HG03196 (cell line): ENCODE measurements at regions not wholly inside any gene's neighbourhood (a gene's known extent, or its start where the extent isn't known, plus 50 kb on each side); places are given as distances from the start of the nearest gene placed in this dataset.
A peak's percentile ranks its signal among the peaks of the same experiment; 100 is the strongest.
"Not testable (repeated sequence)": the region's sequence is repeated elsewhere in the genome, so short reads cannot be mapped to it uniquely, and the experiment has no call there.

Experiments used
- ATAC-seq: cut with Tn5 transposase; IDR thresholded peaks from one replicate; pipeline ENCODE4 v1.9.1; 2021; ENCODE audit not compliant: unreplicated experiment

GRCh38 chr2:240238786-240239185 is 98.3 kb upstream of the OTOS start:
- no peak for ATAC-seq

- ATAC-seq = no peak
Measured at GRCh38 chr2:240239325-240239724, 98.9 kb upstream of the OTOS start.

GRCh38 chr2:240240017-240240734 is 99.7 kb upstream of the OTOS start:
- ATAC-seq = no peak

GRCh38 chr2:240240781-240241180 is 100.3 kb upstream of the OTOS start:
- no peak for ATAC-seq

- no peak for ATAC-seq
Measured at GRCh38 chr2:240241572-240241971, 101.1 kb upstream of the OTOS start.

- not testable (repeated sequence) for ATAC-seq
Measured at GRCh38 chr2:240243049-240243448, 102.6 kb upstream of the OTOS start.

- ATAC-seq = no peak
Measured at GRCh38 chr2:240244543-240244942, 104.1 kb upstream of the OTOS start.

GRCh38 chr2:240245184-240245583 is 104.7 kb upstream of the OTOS start:
- no peak for ATAC-seq

- ATAC-seq = no peak
Measured at GRCh38 chr2:240245706-240246105, 105.2 kb upstream of the OTOS start.

- ATAC-seq = no peak
Measured at GRCh38 chr2:240246173-240246820, 105.8 kb upstream of the OTOS start.

- ATAC-seq = no peak
Measured at GRCh38 chr2:240247241-240247867, 106.9 kb upstream of the OTOS start.

GRCh38 chr2:240247868-240248720 is 107.6 kb upstream of the OTOS start:
- no peak for ATAC-seq

GRCh38 chr2:240248721-240249422 is 108.4 kb upstream of the OTOS start:
- ATAC-seq = no peak

- no peak for ATAC-seq
Measured at GRCh38 chr2:240249423-240250149, 109.1 kb upstream of the OTOS start.

- ATAC-seq = no peak
Measured at GRCh38 chr2:240250150-240250984, 109.9 kb upstream of the OTOS start.

- ATAC-seq = peak; percentile 55
Measured at GRCh38 chr2:240250985-240251847, 110.8 kb upstream of the OTOS start.

GRCh38 chr2:240251848-240252190 is 111.4 kb upstream of the OTOS start:
- no peak for ATAC-seq

- no peak for ATAC-seq
Measured at GRCh38 chr2:240252191-240252871, 111.9 kb upstream of the OTOS start.
